GM12873 (cell line): ENCODE measurements at regions not wholly inside any gene's neighbourhood (a gene's known extent, or its start where the extent isn't known, plus 50 kb on each side); places are given as distances from the start of the nearest gene placed in this dataset.

Experiments used
- TF ChIP-seq, protein P1 (sequence below): IDR thresholded peaks from 2 replicates; pipeline ENCODE4 v1.5.1; 2012; ENCODE audit warnings: low read depth, mild to moderate bottlenecking, moderate library complexity, low read length, control low read depth; ENCODE audit not compliant: insufficient read depth; ENCODE audit errors: missing control alignments

DNA sequence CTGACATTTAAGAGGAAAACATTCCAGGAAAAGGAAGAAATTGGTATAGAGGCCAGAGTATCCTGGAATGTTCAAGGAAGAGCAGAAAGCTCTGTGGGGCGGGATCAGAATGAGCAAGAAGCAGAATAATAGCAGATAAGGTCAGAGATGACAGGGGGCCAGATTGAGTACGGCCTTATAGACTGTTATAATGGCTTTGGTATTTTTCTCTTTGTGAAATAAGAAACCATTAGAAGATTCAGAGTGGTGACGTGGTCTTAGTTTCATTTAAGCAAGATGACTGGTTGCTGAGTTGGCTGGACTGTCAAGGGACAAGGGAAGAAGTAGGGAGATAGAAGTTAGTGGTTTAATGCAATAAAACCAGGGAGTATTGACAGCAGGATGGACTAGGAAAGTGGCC, 218.3 kb upstream of the SOX2 start:
- TF ChIP-seq, protein P1, sequence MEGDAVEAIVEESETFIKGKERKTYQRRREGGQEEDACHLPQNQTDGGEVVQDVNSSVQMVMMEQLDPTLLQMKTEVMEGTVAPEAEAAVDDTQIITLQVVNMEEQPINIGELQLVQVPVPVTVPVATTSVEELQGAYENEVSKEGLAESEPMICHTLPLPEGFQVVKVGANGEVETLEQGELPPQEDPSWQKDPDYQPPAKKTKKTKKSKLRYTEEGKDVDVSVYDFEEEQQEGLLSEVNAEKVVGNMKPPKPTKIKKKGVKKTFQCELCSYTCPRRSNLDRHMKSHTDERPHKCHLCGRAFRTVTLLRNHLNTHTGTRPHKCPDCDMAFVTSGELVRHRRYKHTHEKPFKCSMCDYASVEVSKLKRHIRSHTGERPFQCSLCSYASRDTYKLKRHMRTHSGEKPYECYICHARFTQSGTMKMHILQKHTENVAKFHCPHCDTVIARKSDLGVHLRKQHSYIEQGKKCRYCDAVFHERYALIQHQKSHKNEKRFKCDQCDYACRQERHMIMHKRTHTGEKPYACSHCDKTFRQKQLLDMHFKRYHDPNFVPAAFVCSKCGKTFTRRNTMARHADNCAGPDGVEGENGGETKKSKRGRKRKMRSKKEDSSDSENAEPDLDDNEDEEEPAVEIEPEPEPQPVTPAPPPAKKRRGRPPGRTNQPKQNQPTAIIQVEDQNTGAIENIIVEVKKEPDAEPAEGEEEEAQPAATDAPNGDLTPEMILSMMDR = no peak

DNA sequence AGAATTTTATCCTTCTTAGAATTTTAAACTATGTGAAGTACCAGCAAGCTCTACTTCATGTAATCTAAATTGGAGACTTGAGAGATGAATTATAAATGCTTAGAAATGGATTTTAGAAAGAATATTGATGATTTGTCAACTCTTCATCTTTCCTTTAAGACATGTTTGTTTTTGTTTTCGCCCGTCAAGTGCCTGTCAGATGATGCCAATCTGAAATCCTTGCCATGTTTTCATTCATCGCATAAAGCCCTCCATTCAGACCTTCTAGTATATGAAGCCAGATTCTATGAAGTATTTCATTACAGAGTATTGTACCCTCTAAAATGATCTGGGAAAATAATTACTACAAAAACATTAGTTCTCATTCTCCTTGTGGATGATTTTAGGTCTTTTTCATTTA, 223.2 kb upstream of the SOX2 start:
- TF ChIP-seq, protein P1 = no peak

DNA sequence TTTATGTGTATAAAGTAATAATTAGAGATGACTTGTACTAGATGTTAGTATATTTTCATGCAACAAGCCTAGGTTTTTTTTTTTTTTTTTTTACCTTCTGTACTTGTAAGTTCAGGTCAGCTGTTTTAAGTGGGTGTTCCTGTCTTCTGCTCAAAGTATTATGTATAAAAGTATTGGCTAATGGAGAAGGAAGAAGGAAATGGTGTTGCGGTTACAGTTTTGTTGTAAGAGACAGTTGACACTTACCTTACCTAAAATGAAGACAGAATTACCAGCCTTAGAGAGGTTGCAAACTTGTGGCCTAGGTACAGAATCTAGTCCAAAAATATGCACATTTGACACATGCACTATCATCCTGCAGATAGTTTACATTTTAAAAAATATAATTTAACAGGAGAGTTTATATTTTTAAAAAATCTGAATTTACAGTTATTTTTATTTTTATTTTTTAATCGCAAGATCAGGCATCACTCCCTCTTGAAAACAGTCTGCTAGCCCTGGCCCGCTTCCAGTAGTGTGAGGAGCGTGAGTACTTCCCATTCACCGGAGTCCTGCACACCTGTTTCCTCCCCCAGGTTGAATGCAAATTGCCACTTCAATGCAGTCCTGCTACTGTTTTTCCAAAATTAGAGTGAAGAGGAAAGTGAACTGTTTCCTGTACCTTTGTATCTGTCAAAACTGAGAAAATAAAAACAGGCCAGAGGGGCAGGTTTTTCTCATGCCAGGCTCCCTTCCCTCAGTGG, 224.3 kb upstream of the SOX2 start:
- TF ChIP-seq, protein P1 = no peak

DNA sequence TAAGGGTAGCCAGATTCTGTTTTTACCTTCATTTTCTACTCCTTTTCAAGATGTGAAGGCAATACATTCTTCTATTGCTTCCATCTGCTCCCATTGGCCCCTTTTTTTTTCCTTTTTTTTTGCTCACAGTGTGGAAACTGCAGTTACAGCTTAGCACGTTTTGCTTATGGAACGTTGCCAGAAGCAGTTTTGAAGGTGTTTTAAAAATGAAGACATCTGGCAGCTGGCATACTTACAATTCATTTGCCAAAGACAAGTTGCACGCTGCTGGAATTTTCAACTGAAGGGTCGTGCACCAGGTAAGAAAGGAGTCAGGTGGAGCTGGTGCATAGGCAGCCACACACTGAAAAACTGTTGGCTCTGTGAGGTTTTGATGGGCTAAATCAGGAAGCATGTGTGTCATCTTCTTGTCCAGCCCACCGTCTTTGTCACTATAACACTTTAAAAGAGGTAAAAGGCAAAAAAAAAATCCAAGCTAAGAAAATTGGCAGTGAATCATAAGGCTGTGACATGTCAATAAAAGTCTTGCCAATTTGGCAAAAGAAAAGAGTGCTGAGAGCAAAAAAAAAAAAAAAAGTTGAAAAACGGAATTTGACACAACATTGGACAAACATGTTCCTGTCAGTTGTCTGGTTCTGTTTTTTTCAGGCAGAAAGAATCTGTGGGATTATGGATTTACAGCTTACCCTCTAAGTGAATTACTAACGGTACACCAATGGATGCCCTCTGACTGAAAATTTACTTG, 225.4 kb upstream of the SOX2 start:
- TF ChIP-seq, protein P1 = no peak

DNA sequence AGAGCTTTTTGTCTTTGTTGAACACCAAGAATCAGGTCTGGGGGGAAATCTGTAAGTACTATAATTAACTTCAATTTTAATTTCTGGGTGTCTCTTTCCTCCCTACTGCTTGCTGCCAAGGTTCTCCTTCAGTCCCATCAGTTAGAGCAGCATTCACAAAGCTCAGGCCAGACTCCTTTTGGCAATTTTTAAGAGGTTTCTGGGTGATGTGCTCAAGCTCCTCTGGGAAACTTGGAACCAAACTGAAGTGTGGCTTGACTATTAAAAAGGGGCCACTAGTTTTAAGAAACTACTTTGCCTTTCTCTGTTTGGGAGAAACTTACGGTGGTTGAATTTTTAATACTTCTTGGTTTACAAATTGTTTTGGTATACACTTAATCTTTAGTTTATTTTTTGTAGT, 227.7 kb upstream of the SOX2 start:
- TF ChIP-seq, protein P1 = no peak

DNA sequence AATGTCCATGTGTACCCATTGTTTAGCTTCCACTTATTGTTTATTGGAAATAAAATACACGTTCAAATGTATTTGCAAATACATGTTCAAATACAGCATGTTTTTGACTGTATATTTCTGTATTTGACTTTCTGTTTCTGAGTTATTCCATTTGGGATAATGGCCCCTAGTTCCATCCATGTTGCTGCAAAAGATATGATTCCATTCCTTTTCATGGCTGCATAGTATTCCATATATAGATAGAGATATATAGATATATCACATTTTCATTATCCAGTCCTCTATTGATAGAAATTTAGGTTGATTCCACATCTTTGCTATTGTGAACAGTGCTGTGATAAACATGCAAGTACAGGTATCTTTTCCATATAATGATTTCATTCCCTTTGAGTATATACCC, 241.4 kb upstream of the SOX2 start:
- TF ChIP-seq, protein P1 = no peak

DNA sequence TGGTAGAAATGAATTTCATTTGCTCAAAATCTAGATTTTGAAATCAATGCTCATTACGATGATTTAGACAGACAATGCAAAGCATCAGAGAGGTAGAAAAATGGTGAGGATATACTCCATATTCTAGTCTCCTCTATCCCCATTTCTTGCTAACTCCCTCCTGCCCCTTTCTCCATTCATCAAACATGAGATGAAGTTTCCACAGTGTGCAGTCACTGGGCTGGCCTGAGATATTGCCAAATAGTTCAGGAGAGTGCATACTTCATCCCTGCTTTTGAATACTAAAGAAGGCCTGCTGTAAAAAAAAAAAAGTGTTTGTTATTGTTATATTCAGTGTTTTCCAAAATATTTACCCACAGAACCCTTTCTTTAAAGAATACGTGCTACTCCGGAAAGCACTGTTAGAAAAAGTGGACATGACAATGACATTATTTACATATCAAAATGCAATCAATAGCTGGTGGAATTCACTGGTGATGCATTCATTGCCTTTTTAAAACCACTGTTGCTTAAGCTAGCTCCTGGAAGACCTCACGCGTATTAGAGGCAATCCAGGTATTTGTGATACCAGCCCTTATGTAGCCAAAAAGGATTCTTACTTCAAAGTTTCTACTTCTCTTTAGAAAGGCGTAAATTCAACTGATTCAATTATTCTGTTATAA, 247.6 kb upstream of the SOX2 start:
- TF ChIP-seq, protein P1 = no peak
